ENCODE measurements at regions not wholly inside any gene's neighbourhood (a gene's known extent, or its start where the extent isn't known, plus 50 kb on each side); places are given as distances from the start of the nearest gene placed in this dataset.

DNA sequence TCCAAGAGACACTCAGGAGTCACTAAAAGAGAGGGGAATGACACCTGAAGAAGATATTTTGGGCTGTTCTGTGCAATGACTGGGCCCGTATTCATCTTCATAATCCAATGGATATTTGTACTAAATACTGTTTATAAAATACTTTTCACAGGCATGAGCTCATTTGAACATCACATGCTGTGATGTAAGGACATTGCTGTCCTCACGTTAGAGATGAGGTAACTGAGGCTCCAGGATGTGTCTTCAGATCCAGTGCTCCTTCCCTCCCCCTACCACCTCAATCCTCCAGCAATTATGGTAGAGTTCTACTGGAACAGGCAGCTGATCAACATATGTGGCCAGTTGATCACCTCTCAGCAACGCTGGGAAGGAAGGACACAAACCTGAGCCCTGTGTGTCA lies 139.4 kb upstream of the OSMR start:
- TF ChIP-seq, protein P1, sequence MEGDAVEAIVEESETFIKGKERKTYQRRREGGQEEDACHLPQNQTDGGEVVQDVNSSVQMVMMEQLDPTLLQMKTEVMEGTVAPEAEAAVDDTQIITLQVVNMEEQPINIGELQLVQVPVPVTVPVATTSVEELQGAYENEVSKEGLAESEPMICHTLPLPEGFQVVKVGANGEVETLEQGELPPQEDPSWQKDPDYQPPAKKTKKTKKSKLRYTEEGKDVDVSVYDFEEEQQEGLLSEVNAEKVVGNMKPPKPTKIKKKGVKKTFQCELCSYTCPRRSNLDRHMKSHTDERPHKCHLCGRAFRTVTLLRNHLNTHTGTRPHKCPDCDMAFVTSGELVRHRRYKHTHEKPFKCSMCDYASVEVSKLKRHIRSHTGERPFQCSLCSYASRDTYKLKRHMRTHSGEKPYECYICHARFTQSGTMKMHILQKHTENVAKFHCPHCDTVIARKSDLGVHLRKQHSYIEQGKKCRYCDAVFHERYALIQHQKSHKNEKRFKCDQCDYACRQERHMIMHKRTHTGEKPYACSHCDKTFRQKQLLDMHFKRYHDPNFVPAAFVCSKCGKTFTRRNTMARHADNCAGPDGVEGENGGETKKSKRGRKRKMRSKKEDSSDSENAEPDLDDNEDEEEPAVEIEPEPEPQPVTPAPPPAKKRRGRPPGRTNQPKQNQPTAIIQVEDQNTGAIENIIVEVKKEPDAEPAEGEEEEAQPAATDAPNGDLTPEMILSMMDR (IDR thresholded peaks at IDR 0.05; ENCODE audit: insufficient read depth, low read length, missing control alignments): no peak
- POLR2A ChIA-PET: no interaction called here
- no peak for DNase-seq (ENCODE audit: low read depth, low spot score)
- CTCF ChIA-PET: interaction anchor here (0.6 to 1.3 kb wide), 2 partner anchors 10 to 288 kb away, joined by 3 read pairs; no protein-coding TSS in a partner anchor
- no peak overlapping the region for H3K4me3 ChIP-seq (ENCODE audit: low read depth, low read length)

DNA sequence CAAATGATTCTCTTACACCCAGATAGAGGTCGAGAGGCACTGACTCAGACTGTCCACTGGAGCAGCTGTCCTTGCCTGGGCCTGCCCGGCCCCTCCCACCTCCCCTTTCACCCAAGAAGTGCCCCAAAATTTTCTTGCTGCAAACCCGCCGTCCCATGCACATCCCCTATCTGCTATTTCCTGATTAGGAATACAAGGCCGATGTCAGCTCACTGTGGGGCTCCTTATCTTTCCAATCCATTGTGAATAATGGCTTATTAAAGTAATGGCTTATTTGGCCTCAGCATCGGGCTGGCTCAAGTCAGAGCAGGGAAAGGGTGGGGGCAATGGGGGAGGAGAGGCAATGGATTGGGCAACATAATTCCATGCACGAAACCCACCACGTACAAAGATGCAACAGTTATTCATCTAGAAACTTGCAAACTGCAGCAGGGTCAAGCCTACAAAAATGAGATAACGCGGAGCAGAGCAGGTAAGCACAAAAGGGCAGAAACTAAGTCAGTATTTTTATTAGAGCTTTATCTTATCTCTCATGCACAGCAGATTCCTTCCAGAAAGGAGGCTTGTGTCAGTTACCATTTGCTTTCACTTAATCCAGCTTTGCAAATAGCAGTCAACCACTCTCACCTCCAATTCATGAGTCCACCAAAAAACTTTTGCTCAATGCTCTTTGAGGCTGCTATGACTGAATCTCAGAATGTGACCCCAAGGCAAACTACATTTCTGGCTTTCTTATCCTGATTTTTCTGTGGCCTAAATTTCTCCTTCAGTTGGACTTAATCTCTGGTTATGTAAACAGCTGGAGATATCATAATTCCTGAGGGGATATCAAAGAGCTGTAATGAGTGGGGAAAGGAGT lies 138.2 kb upstream of the OSMR start:
- no peak for DNase-seq (ENCODE audit: low read depth, low spot score)

DNA sequence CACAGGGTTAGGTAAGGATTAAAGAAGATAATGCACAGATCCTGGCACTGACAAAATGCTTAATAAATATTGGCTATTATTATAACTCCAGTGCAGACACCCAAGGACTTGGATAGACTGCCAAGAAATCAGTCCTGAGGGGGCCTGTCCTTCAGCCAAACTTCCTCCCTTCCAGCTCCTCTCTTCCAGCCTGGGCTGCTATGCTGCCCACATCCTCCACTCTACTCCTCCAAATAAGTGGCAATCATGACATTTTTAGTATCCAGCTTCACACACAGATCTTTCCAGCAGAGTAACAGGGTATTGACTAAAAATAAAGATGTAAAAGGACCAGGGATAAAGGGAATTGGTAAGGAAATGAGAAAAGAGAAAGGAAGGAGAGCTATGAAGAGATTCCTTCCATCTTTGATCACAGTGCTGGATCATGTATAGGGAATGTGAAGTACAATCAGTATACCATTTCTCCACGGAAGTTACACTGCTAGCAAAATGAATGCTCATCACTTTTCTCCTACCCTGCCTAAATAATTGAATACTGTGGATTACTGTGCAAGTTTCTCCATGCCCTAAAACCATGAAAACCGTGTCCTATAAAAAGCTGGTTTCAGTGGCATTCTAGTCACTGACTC lies 136.0 kb upstream of the OSMR start:
- CTCF ChIA-PET: no interaction called here
- TF ChIP-seq, protein P1 (IDR thresholded peaks at IDR 0.05; ENCODE audit: insufficient read depth, low read length, missing control alignments): no peak
- DNase-seq (ENCODE audit: low read depth, low spot score): no peak
- no peak overlapping the region for H3K4me3 ChIP-seq (ENCODE audit: low read depth, low read length)
- POLR2A ChIA-PET: interaction anchor here (0.7 to 1.4 kb wide), 2 partner anchors 9 to 89 kb away, joined by 4 read pairs; no protein-coding TSS in a partner anchor

More for the DNA sequence above, 138.2 kb upstream of the OSMR start:
- TF ChIP-seq, protein P1 (IDR thresholded peaks at IDR 0.05; ENCODE audit: insufficient read depth, low read length, missing control alignments): no peak
- ChIA-PET CTCF (interaction anchor here (1.3 kb wide), 1 partner anchor 8 kb away, joined by 3 read pairs; no protein-coding TSS in a partner anchor), POLR2A (no interaction called here)
- H3K4me3 ChIP-seq (ENCODE audit: low read depth, low read length): no peak overlapping the region

DNA sequence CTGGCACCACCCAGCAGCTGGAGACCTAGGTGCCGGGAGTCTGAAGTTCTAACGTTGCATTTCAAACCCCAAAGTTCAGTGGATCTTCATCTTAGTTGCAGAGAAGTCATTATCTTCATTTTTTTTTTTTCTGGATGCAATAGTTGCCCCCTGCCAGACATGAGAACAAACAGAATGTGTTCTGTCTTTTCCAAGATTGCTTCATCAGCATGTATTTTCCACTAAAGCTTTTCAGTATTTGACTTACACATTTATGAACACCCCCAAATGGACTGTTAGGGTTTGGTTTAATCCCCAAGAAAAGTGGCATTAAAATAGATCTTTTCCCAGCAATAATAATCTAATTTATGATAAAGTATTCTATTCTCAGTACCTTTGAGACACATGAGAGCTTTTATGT lies 135.2 kb upstream of the OSMR start:
- no peak for DNase-seq (ENCODE audit: low read depth, low spot score)
- ChIA-PET POLR2A (interaction anchor here (0.7 kb wide), 1 partner anchor 89 kb away, joined by 4 read pairs; no protein-coding TSS in a partner anchor), CTCF (no interaction called here)
- TF ChIP-seq, protein P1 (IDR thresholded peaks at IDR 0.05; ENCODE audit: insufficient read depth, low read length, missing control alignments): no peak
- no peak overlapping the region for H3K4me3 ChIP-seq (ENCODE audit: low read depth, low read length)

DNA sequence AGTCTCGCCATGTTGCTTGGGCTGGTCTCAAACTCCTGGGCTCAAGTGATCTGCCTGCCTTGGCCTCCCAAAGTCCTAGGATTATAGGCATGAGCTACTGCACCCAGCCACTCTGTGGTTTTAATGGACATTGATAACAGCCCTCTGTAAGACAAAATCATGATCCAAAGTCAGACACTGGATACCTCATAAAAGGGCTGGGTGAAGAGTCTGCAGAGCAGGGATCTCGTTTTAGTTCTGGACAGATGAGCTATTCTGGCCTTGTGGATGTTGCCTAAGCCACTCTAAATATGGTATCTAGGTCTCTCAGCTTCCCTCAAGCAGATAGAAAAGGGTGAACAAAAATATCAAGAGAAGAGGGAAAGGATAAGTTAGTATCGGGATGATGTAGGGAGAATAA lies 133.4 kb upstream of the OSMR start:
- ChIA-PET CTCF (interaction anchor here (1.5 kb wide), 1 partner anchor 97 kb away, joined by 5 read pairs; no protein-coding TSS in a partner anchor), POLR2A (no interaction called here)
- H3K4me3 ChIP-seq (ENCODE audit: low read depth, low read length): no peak overlapping the region
- TF ChIP-seq, protein P1 (IDR thresholded peaks at IDR 0.05; ENCODE audit: insufficient read depth, low read length, missing control alignments): no peak
- no peak for DNase-seq (ENCODE audit: low read depth, low spot score)

DNA sequence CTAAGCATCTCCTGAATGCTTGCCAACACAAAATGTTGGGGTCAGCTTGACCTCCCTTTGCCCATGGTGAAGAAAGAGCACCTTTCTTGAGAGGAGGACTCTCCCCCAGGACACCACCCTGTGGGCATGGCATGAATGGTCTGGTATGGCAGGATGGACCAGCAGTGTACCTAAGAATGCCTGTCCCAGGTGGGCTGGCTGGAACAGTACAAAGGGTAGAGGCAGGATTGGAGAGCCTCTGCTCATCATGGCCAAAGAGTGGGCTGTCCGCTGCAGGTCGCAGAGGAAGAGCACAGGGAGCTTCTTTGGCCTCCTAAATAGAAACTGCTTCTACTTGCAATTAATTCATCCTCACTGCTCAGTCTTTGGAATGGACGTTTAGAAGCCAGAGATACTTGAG lies 131.6 kb upstream of the OSMR start:
- H3K4me3 ChIP-seq (ENCODE audit: low read depth, low read length): no peak overlapping the region
- POLR2A ChIA-PET: no interaction called here
- DNase-seq (ENCODE audit: low read depth, low spot score): no peak
- TF ChIP-seq, protein P1 (IDR thresholded peaks at IDR 0.05; ENCODE audit: insufficient read depth, low read length, missing control alignments): no peak
- CTCF ChIA-PET: no interaction called here
